H1 (cell line): ENCODE measurements at regions not wholly inside any gene's neighbourhood (a gene's known extent, or its start where the extent isn't known, plus 50 kb on each side); places are given as distances from the start of the nearest gene placed in this dataset.

Experiments
- CTCF ChIA-PET: fragments of 300-600 bp; sonication (Branson Sonifier 250); formaldehyde crosslinking; loops from one replicate; lab custom pipeline; 2021; ENCODE audit not compliant: partially characterized antibody; lab: Charles Lee
- POLR2A ChIA-PET: fragments of 300-600 bp; sonication (Branson Sonifier 250); formaldehyde crosslinking; loops from one replicate; lab custom pipeline; 2021; ENCODE audit warnings: inconsistent platforms; ENCODE audit not compliant: partially characterized antibody; lab: Charles Lee
- DNase-seq, 2 experiments: peaks; one replicate each; pipeline versions ENCODE4 v3.0.0 to v3.0.0-alpha.2; 2010 to 2022; ENCODE audit warnings: low spot score in 2 of 2, low read depth in 1 of 2, mixed read lengths in 1 of 2
- FAIRE-seq: peaks from 2 replicates; lab custom pipeline; 2011; peaks lifted over from hg19 to GRCh38; lab: Jason Lieb, UNC
- H2AFZ ChIP-seq: 2 replicates; pipeline ENCODE4 v1.8.1; 2012; ENCODE audit warnings: low read length, inconsistent platforms
- H2AK5ac ChIP-seq: 2 replicates; pipeline ENCODE4 v1.6.1; 2013; ENCODE audit warnings: low read depth, low read length
- H2BK120ac ChIP-seq: replicated peaks from 2 replicates; pipeline ENCODE3; 2013; ENCODE audit warnings: low read depth, low read length, inconsistent platforms
- H2BK12ac ChIP-seq: 2 replicates; pipeline ENCODE4 v1.6.1; 2013; ENCODE audit warnings: low read depth, low read length
- H2BK15ac ChIP-seq: 2 replicates; pipeline ENCODE4 v1.6.1; 2013; ENCODE audit warnings: low read length
- H2BK20ac ChIP-seq: 2 replicates; pipeline ENCODE4 v1.6.1; 2013; ENCODE audit warnings: low read length
- H2BK5ac ChIP-seq: 2 replicates; pipeline ENCODE4 v1.6.1; 2013; ENCODE audit warnings: low read depth, low read length
- H3K14ac ChIP-seq: 2 replicates; pipeline ENCODE4 v1.6.1; 2013; ENCODE audit warnings: inconsistent platforms; ENCODE audit not compliant: insufficient read length
- H3K18ac ChIP-seq: 2 replicates; pipeline ENCODE4 v1.6.1; 2013; ENCODE audit warnings: low read length; ENCODE audit errors: extremely low read depth
- H3K23ac ChIP-seq: 2 replicates; pipeline ENCODE4 v1.6.1; 2013; ENCODE audit warnings: inconsistent platforms; ENCODE audit not compliant: insufficient read length
- H3K23me2 ChIP-seq: 2 replicates; pipeline ENCODE4 v1.6.1; 2013; ENCODE audit warnings: low read depth, low read length
- H3K27ac ChIP-seq: 2 replicates; pipeline ENCODE4 v1.6.1; 2011; ENCODE audit warnings: low read depth, low read length, inconsistent platforms
- H3K27me3 ChIP-seq, 4 experiments: replicated peaks in 1 of 4; 1 replicate in 1 of 4; 2 replicates in 3 of 4; pipeline versions ENCODE4 v1.6.1 to v1.8.1; 2011 to 2013; ENCODE audit warnings: low read length in 3 of 4, mild to moderate bottlenecking in 3 of 4, inconsistent platforms in 2 of 4, mixed read lengths in 2 of 4, moderate library complexity in 1 of 4; ENCODE audit not compliant: control insufficient read depth in 3 of 4, insufficient read depth in 3 of 4; ENCODE audit errors: extremely low read depth in 1 of 4
- H3K36me3 ChIP-seq, 4 experiments: 2 replicates each; pipeline versions ENCODE4 v1.6.1 to v1.8.1; 2011 to 2013; ENCODE audit warnings: mild to moderate bottlenecking in 4 of 4, low read length in 3 of 4, moderate library complexity in 2 of 4, control low read depth in 1 of 4, inconsistent platforms in 1 of 4; ENCODE audit not compliant: insufficient read depth in 4 of 4, control insufficient read depth in 2 of 4
- H3K4ac ChIP-seq: replicated peaks from 2 replicates; pipeline ENCODE3; 2013; ENCODE audit warnings: low read length, low read depth, mixed read lengths, inconsistent platforms; ENCODE audit not compliant: insufficient read length
- H3K4me1 ChIP-seq, 4 experiments: replicated peaks in 1 of 4; 1 replicate in 1 of 4; 2 replicates in 3 of 4; pipeline versions ENCODE4 v1.6.1 to v1.8.1; 2011 to 2013; ENCODE audit warnings: low read length in 3 of 4, inconsistent platforms in 2 of 4, mixed read lengths in 1 of 4; ENCODE audit not compliant: insufficient read depth in 4 of 4, control insufficient read depth in 3 of 4
- H3K4me2 ChIP-seq, 2 experiments: 2 replicates each; pipeline versions ENCODE4 v1.6.1 to v1.8.1; 2011 to 2013; ENCODE audit warnings: low read depth in 2 of 2, low read length in 2 of 2, control low read depth in 1 of 2, inconsistent platforms in 1 of 2, mild to moderate bottlenecking in 1 of 2; ENCODE audit not compliant: insufficient read depth in 1 of 2
- H3K4me3 ChIP-seq, 4 experiments: fragments of 200-600, 300-600 bp in 1 of 4; sonication (generic), shearing (Covaris generic), sonication (Bioruptor Twin) in 1 of 4; 2 replicates each; pipeline versions ENCODE4 v1.5.1 to v1.8.1; 2011 to 2016; ENCODE audit warnings: low read length in 4 of 4, low read depth in 3 of 4, control low read depth in 2 of 4, inconsistent platforms in 2 of 4, mild to moderate bottlenecking in 2 of 4, mixed read lengths in 1 of 4, moderate library complexity in 1 of 4; ENCODE audit not compliant: insufficient read depth in 2 of 4; ENCODE audit errors: extremely low read depth in 1 of 4
- H3K56ac ChIP-seq: replicated peaks from 2 replicates; pipeline ENCODE3; 2013; ENCODE audit warnings: low read depth, mild to moderate bottlenecking, mixed read lengths, low read length, inconsistent platforms; ENCODE audit not compliant: insufficient read length
- H3K79me1 ChIP-seq: 2 replicates; pipeline ENCODE4 v1.6.1; 2013; ENCODE audit warnings: low read depth, low read length, control low read depth
- H3K79me2 ChIP-seq, 2 experiments: 2 replicates each; pipeline versions ENCODE4 v1.6.1 to v1.8.1; 2012 to 2013; ENCODE audit warnings: low read length in 2 of 2, mild to moderate bottlenecking in 2 of 2, inconsistent platforms in 1 of 2; ENCODE audit not compliant: insufficient read depth in 2 of 2, control insufficient read depth in 1 of 2
- H3K9ac ChIP-seq, 4 experiments: replicated peaks in 1 of 4; 1 replicate in 1 of 4; 2 replicates in 3 of 4; pipeline versions ENCODE4 v1.6.1 to v1.8.1; 2011 to 2013; ENCODE audit warnings: low read depth in 3 of 4, low read length in 3 of 4, control low read depth in 2 of 4, mild to moderate bottlenecking in 2 of 4, moderate library complexity in 2 of 4, inconsistent platforms in 1 of 4; ENCODE audit errors: extremely low read depth in 1 of 4
- H3K9me3 ChIP-seq, 2 experiments: 2 replicates each; pipeline versions ENCODE4 v1.6.1 to v1.8.1; 2012 to 2013; ENCODE audit warnings: mild to moderate bottlenecking in 2 of 2, moderate library complexity in 2 of 2, control low read depth in 1 of 2, inconsistent platforms in 1 of 2, low read depth in 1 of 2, low read length in 1 of 2, mixed read lengths in 1 of 2; ENCODE audit not compliant: insufficient read depth in 2 of 2
- H4K20me1 ChIP-seq, 2 experiments: replicated peaks in 1 of 2; 2 replicates each; pipeline versions ENCODE3 to v1.8.1; 2011 to 2013; ENCODE audit warnings: inconsistent platforms in 2 of 2, low read length in 2 of 2, mild to moderate bottlenecking in 1 of 2; ENCODE audit not compliant: insufficient read depth in 2 of 2, control insufficient read depth in 1 of 2
- H4K5ac ChIP-seq: 2 replicates; pipeline ENCODE4 v1.6.1; 2013; ENCODE audit warnings: low read length, low read depth, mixed read lengths, inconsistent platforms; ENCODE audit not compliant: insufficient read length
- H4K8ac ChIP-seq: 2 replicates; pipeline ENCODE4 v1.8.0; 2013; ENCODE audit warnings: mild to moderate bottlenecking, moderate library complexity, low read length, inconsistent platforms; ENCODE audit not compliant: insufficient read depth; ENCODE audit errors: extremely low read depth
- H4K91ac ChIP-seq: replicated peaks from 2 replicates; pipeline ENCODE3; 2013; ENCODE audit warnings: low read length, mixed read lengths, inconsistent platforms; ENCODE audit not compliant: insufficient read length
- BRCA1 ChIP-seq: IDR thresholded peaks from 2 replicates; pipeline ENCODE4 v1.6.1; 2012; ENCODE audit warnings: low read depth, low read length, improper control_type of control experiment
- KDM5A ChIP-seq: fragments of 200-600 bp; IDR thresholded peaks from 2 replicates; pipeline ENCODE4 v1.7.1; 2012; ENCODE audit warnings: mild to moderate bottlenecking, low read length, inconsistent platforms, mixed read lengths
- RXRA ChIP-seq: IDR thresholded peaks from 2 replicates; pipeline ENCODE4 v1.6.1; 2011; ENCODE audit warnings: low read depth, mild to moderate bottlenecking, low read length, moderate library complexity; ENCODE audit not compliant: insufficient read depth
- SRF ChIP-seq: IDR thresholded peaks from 2 replicates; pipeline ENCODE4 v1.6.1; 2011; ENCODE audit warnings: mild to moderate bottlenecking, low read depth, low read length, moderate library complexity
- WGBS, 2 experiments: shearing (Covaris generic) in 1 of 2; methylation state at CpG; one replicate each; pipeline versions ENCODE4 v1.1.6 to v1.1.7; 2013 to 2015; ENCODE audit warnings: low lambda C conversion rate in 2 of 2, mixed read lengths in 2 of 2, inconsistent platforms in 1 of 2, low coverage in 1 of 2, missing lambda C conversion rate in 1 of 2; ENCODE audit not compliant: insufficient replicate concordance in 2 of 2, insufficient coverage in 1 of 2, insufficient read length in 1 of 2; ENCODE audit errors: extremely low coverage in 1 of 2, missing lambda C conversion rate in 1 of 2; 5-methylcytosine and 5-hydroxymethylcytosine counted together

- Histone ChIP-seq H2BK20ac (no peak overlapping the region), H3K79me1 (no peaks in the 10 kb centered on the region), H3K36me3 (no peaks in the 10 kb centered on the region), H4K91ac (no peak overlapping the region), H3K79me2 (no peaks in the 10 kb centered on the region), H4K20me1 (no peaks in the 10 kb centered on the region), H3K56ac (no peak overlapping the region), H3K9ac (no peak overlapping the region), H4K8ac (no peak overlapping the region), H3K4me2 (no peak overlapping the region), H2BK120ac (no peak overlapping the region), H3K4ac (no peak overlapping the region), H3K18ac (no peak overlapping the region), H3K9me3 (no peaks in the 10 kb centered on the region), H2AFZ (no peak overlapping the region), H3K4me1 (no peaks in the 10 kb centered on the region), H3K27ac (no peak overlapping the region), H2BK5ac (no peak overlapping the region), H3K4me3 (no peak overlapping the region), H3K23ac (no peak overlapping the region), H3K14ac (no peak overlapping the region), H2AK5ac (no peak overlapping the region), H3K27me3 (no peaks in the 10 kb centered on the region), H4K5ac (no peak overlapping the region), H3K23me2 (no peaks in the 10 kb centered on the region), H2BK15ac (no peak overlapping the region), H2BK12ac (no peak overlapping the region)
- FAIRE-seq: no peak
- CTCF ChIA-PET: no interaction called here
- TF ChIP-seq KDM5A (no peak), BRCA1 (no peak), SRF (no peak), RXRA (no peak)
- no peak for DNase-seq
- POLR2A ChIA-PET: no interaction called here
- 88% methylated on average over 2 of the region's 2 CpGs; no CpG with 5 or more reads in 1 of the 2 experiments for WGBS, 2 experiments
Observed at GRCh38 chrX:109874548-109874947, 128.4 kb upstream of the TMEM164 start.
